Body of pancreas (tissue), 4 donors: ENCODE measurements at regions not wholly inside any gene's neighbourhood (a gene's known extent, or its start where the extent isn't known, plus 50 kb on each side); places are given as distances from the start of the nearest gene placed in this dataset.

Experiments
- POLR2A ChIP-seq, 3 donors: fragments of 450-650 bp; IDR thresholded peaks; one replicate each; pipeline ENCODE4 v1.6.1; 2016; ENCODE audit warnings: antibody characterized with exemption in 3 of 3, mild to moderate bottlenecking in 2 of 3
- TF ChIP-seq, protein P1 (sequence below), 7 experiments: fragments of 450-650 bp in 4 of 7; fragments of 200-600 bp in 3 of 7; sonication (generic) in 3 of 7; IDR thresholded peaks; one replicate each; pipeline ENCODE4 v1.5.1; 2016 to 2019; ENCODE audit warnings: antibody characterized with exemption in 7 of 7

DNA sequence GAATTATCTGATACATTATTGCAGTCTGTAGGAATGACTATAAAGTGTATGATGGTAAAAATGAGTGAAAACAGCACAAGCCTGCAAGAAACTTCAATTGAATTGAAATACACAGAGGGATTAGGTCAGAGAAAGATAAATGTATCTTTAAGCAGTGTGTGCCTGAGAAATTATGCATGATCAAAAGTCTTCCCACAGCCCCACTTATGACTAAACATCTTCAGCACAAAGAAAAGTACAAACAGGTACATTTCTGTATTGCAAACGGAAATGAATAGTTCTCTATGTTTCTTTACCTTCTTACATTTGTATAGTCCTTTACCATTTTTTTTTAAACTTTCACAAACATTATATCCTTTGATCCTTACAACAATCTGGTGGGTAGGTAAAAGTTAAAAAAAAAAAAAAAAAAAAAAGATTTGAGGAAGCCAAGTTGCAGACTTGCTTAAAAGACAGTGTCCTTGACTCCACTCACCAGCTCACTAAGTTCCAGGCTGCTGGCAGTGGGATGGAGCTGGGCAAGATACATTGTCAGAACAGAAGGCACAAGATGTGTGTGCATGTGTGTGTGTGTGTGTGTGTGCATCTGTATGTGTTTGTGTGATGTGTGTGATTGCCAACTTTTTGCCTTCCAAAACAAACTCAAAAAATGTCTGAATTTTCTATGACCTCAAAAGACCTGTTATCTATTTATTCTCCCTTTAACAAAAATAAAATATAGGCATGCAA is 423.7 kb upstream of the ACVR2A start:
- no peak for TF ChIP-seq POLR2A (IDR thresholded peaks at IDR 0.05)
- TF ChIP-seq, protein P1, sequence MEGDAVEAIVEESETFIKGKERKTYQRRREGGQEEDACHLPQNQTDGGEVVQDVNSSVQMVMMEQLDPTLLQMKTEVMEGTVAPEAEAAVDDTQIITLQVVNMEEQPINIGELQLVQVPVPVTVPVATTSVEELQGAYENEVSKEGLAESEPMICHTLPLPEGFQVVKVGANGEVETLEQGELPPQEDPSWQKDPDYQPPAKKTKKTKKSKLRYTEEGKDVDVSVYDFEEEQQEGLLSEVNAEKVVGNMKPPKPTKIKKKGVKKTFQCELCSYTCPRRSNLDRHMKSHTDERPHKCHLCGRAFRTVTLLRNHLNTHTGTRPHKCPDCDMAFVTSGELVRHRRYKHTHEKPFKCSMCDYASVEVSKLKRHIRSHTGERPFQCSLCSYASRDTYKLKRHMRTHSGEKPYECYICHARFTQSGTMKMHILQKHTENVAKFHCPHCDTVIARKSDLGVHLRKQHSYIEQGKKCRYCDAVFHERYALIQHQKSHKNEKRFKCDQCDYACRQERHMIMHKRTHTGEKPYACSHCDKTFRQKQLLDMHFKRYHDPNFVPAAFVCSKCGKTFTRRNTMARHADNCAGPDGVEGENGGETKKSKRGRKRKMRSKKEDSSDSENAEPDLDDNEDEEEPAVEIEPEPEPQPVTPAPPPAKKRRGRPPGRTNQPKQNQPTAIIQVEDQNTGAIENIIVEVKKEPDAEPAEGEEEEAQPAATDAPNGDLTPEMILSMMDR (IDR thresholded peaks at IDR 0.05): no peak
